ENCODE measurements at regions not wholly inside any gene's neighbourhood (a gene's known extent, or its start where the extent isn't known, plus 50 kb on each side); places are given as distances from the start of the nearest gene placed in this dataset.
A peak's percentile ranks its signal among the peaks of the same experiment; 100 is the strongest.
"Not testable (repeated sequence)": the region's sequence is repeated elsewhere in the genome, so short reads cannot be mapped to it uniquely, and the experiment has no call there.

GRCh38 chr5:10921160-10921559, 160.1 kb upstream of the DAP start:
- DNase-seq = no peak

- DNase-seq = no peak
Observed at GRCh38 chr5:10920400-10920799, 159.4 kb upstream of the DAP start.

GRCh38 chr5:10914741-10915480, 153.9 kb upstream of the DAP start:
- no peak for DNase-seq

- peak; percentile 78 for DNase-seq
Observed at GRCh38 chr5:10913841-10914240, 152.8 kb upstream of the DAP start.

GRCh38 chr5:10913181-10913810, 152.3 kb upstream of the DAP start:
- DNase-seq = no peak

- DNase-seq = no peak
Observed at GRCh38 chr5:10912435-10912834, 151.4 kb upstream of the DAP start.

- no peak for DNase-seq
Observed at GRCh38 chr5:10910261-10910660, 149.2 kb upstream of the DAP start.

GRCh38 chr5:10904862-10905432, 143.9 kb upstream of the DAP start:
- no peak for DNase-seq

- DNase-seq = no peak
Observed at GRCh38 chr5:10903786-10904560, 142.9 kb upstream of the DAP start.

- no peak for DNase-seq
Observed at GRCh38 chr5:10902145-10902544, 141.1 kb upstream of the DAP start.

- no peak for DNase-seq
Observed at GRCh38 chr5:10898514-10898913, 137.5 kb upstream of the DAP start.

GRCh38 chr5:10896016-10896415, 135.0 kb upstream of the DAP start:
- DNase-seq = no peak

GRCh38 chr5:10894445-10895054, 133.5 kb upstream of the DAP start:
- no peak for DNase-seq

- no peak for DNase-seq
Observed at GRCh38 chr5:10892911-10893215, 131.8 kb upstream of the DAP start.

- no peak for DNase-seq
Observed at GRCh38 chr5:10892147-10892910, 131.3 kb upstream of the DAP start.

GRCh38 chr5:10891193-10891592, 130.2 kb upstream of the DAP start:
- DNase-seq = no peak

GRCh38 chr5:10886497-10886896, 125.5 kb upstream of the DAP start:
- no peak for DNase-seq

- DNase-seq = no peak
Observed at GRCh38 chr5:10885026-10885425, 124.0 kb upstream of the DAP start.

- DNase-seq = not testable (repeated sequence)
Observed at GRCh38 chr5:10883945-10884344, 122.9 kb upstream of the DAP start.

- DNase-seq = no peak
Observed at GRCh38 chr5:10880934-10881333, 119.9 kb upstream of the DAP start.

- not testable (repeated sequence) for DNase-seq
Observed at GRCh38 chr5:10876996-10877395, 116.0 kb upstream of the DAP start.

GRCh38 chr5:10876006-10876744, 115.1 kb upstream of the DAP start:
- DNase-seq = no peak

Measured in GF-D8 (cell line).